ENCODE measurements at regions not wholly inside any gene's neighbourhood (a gene's known extent, or its start where the extent isn't known, plus 50 kb on each side); places are given as distances from the start of the nearest gene placed in this dataset.
"Not testable (repeated sequence)": the region's sequence is repeated elsewhere in the genome, so short reads cannot be mapped to it uniquely, and the experiment has no call there.

GRCh38 chrX:39425124-39425806 is 624.0 kb downstream of the MID1IP1 start:
- no peaks in the 10 kb centered on the region for H3K9me3 ChIP-seq (ENCODE audit: control insufficient read depth, low read length)
- no peaks in the 10 kb centered on the region for H3K27me3 ChIP-seq (replicated peaks; ENCODE audit: control insufficient read depth, insufficient read depth, low read length, poor library complexity, severe bottlenecking)
- DNase-seq, result no peak
- no peak overlapping the region for H3K4me3 ChIP-seq (ENCODE audit: insufficient read depth, low read depth, low read length, poor library complexity, severe bottlenecking)
- no peaks in the 10 kb centered on the region for H3K4me1 ChIP-seq (ENCODE audit: control insufficient read depth, insufficient read depth, low read length, poor library complexity, severe bottlenecking)
- no peaks in the 10 kb centered on the region for H3K36me3 ChIP-seq (ENCODE audit: control insufficient read depth, insufficient read depth, low read length)
- no peak overlapping the region for H3K27ac ChIP-seq (ENCODE audit: insufficient read depth, low read length, poor library complexity, severe bottlenecking)

- no peaks in the 10 kb centered on the region for H3K27me3 ChIP-seq (replicated peaks; ENCODE audit: control insufficient read depth, insufficient read depth, low read length, poor library complexity, severe bottlenecking)
- no peaks in the 10 kb centered on the region for H3K36me3 ChIP-seq (ENCODE audit: control insufficient read depth, insufficient read depth, low read length)
- H3K27ac ChIP-seq (ENCODE audit: insufficient read depth, low read length, poor library complexity, severe bottlenecking), result no peak overlapping the region
- no peaks in the 10 kb centered on the region for H3K9me3 ChIP-seq (ENCODE audit: control insufficient read depth, low read length)
- H3K4me1 ChIP-seq (ENCODE audit: control insufficient read depth, insufficient read depth, low read length, poor library complexity, severe bottlenecking), result no peaks in the 10 kb centered on the region
- no peak overlapping the region for H3K4me3 ChIP-seq (ENCODE audit: insufficient read depth, low read depth, low read length, poor library complexity, severe bottlenecking)
- no peak for DNase-seq
These were observed 624.8 kb downstream of the MID1IP1 start for GRCh38 chrX:39426101-39426500.

GRCh38 chrX:39427492-39427891 is 626.2 kb downstream of the MID1IP1 start:
- Histone ChIP-seq H3K27me3 (replicated peaks; ENCODE audit: control insufficient read depth, insufficient read depth, low read length, poor library complexity, severe bottlenecking) (no peaks in the 10 kb centered on the region), H3K27ac (ENCODE audit: insufficient read depth, low read length, poor library complexity, severe bottlenecking) (no peak overlapping the region), H3K4me1 (ENCODE audit: control insufficient read depth, insufficient read depth, low read length, poor library complexity, severe bottlenecking) (no peaks in the 10 kb centered on the region), H3K9me3 (ENCODE audit: control insufficient read depth, low read length) (no peaks in the 10 kb centered on the region), H3K36me3 (ENCODE audit: control insufficient read depth, insufficient read depth, low read length) (no peaks in the 10 kb centered on the region), H3K4me3 (ENCODE audit: insufficient read depth, low read depth, low read length, poor library complexity, severe bottlenecking) (no peak overlapping the region)
- no peak for DNase-seq

- Histone ChIP-seq H3K27ac (ENCODE audit: insufficient read depth, low read length, poor library complexity, severe bottlenecking) (no peak overlapping the region), H3K9me3 (ENCODE audit: control insufficient read depth, low read length) (no peaks in the 10 kb centered on the region), H3K4me1 (ENCODE audit: control insufficient read depth, insufficient read depth, low read length, poor library complexity, severe bottlenecking) (no peaks in the 10 kb centered on the region), H3K27me3 (replicated peaks; ENCODE audit: control insufficient read depth, insufficient read depth, low read length, poor library complexity, severe bottlenecking) (no peaks in the 10 kb centered on the region), H3K4me3 (ENCODE audit: insufficient read depth, low read depth, low read length, poor library complexity, severe bottlenecking) (no peak overlapping the region), H3K36me3 (ENCODE audit: control insufficient read depth, insufficient read depth, low read length) (no peaks in the 10 kb centered on the region)
- DNase-seq, result no peak
These were observed 626.6 kb downstream of the MID1IP1 start for GRCh38 chrX:39427906-39428305.

- Histone ChIP-seq H3K4me1 (ENCODE audit: control insufficient read depth, insufficient read depth, low read length, poor library complexity, severe bottlenecking) (no peaks in the 10 kb centered on the region), H3K4me3 (ENCODE audit: insufficient read depth, low read depth, low read length, poor library complexity, severe bottlenecking) (no peak overlapping the region), H3K27ac (ENCODE audit: insufficient read depth, low read length, poor library complexity, severe bottlenecking) (no peak overlapping the region), H3K27me3 (replicated peaks; ENCODE audit: control insufficient read depth, insufficient read depth, low read length, poor library complexity, severe bottlenecking) (no peaks in the 10 kb centered on the region), H3K9me3 (ENCODE audit: control insufficient read depth, low read length) (no peaks in the 10 kb centered on the region), H3K36me3 (ENCODE audit: control insufficient read depth, insufficient read depth, low read length) (no peaks in the 10 kb centered on the region)
- no peak for DNase-seq
These were observed 629.3 kb downstream of the MID1IP1 start for GRCh38 chrX:39430551-39430950.

GRCh38 chrX:39431893-39432292 is 630.6 kb downstream of the MID1IP1 start:
- Histone ChIP-seq H3K27ac (ENCODE audit: insufficient read depth, low read length, poor library complexity, severe bottlenecking) (no peak overlapping the region), H3K36me3 (ENCODE audit: control insufficient read depth, insufficient read depth, low read length) (no peaks in the 10 kb centered on the region), H3K9me3 (ENCODE audit: control insufficient read depth, low read length) (no peaks in the 10 kb centered on the region), H3K4me3 (ENCODE audit: insufficient read depth, low read depth, low read length, poor library complexity, severe bottlenecking) (no peak overlapping the region), H3K4me1 (ENCODE audit: control insufficient read depth, insufficient read depth, low read length, poor library complexity, severe bottlenecking) (no peaks in the 10 kb centered on the region), H3K27me3 (replicated peaks; ENCODE audit: control insufficient read depth, insufficient read depth, low read length, poor library complexity, severe bottlenecking) (no peaks in the 10 kb centered on the region)
- DNase-seq, result no peak

GRCh38 chrX:39434671-39435070 is 633.4 kb downstream of the MID1IP1 start:
- not testable (repeated sequence) for H3K9me3 ChIP-seq (ENCODE audit: control insufficient read depth, low read length); H3K4me3 ChIP-seq (ENCODE audit: insufficient read depth, low read depth, low read length, poor library complexity, severe bottlenecking); H3K4me1 ChIP-seq (ENCODE audit: control insufficient read depth, insufficient read depth, low read length, poor library complexity, severe bottlenecking); H3K27me3 ChIP-seq (replicated peaks; ENCODE audit: control insufficient read depth, insufficient read depth, low read length, poor library complexity, severe bottlenecking); H3K27ac ChIP-seq (ENCODE audit: insufficient read depth, low read length, poor library complexity, severe bottlenecking); H3K36me3 ChIP-seq (ENCODE audit: control insufficient read depth, insufficient read depth, low read length); DNase-seq

GRCh38 chrX:39436538-39436937 is 635.3 kb downstream of the MID1IP1 start:
- DNase-seq; H3K36me3 ChIP-seq (ENCODE audit: control insufficient read depth, insufficient read depth, low read length); H3K27me3 ChIP-seq (replicated peaks; ENCODE audit: control insufficient read depth, insufficient read depth, low read length, poor library complexity, severe bottlenecking): not testable (repeated sequence)

GRCh38 chrX:39437670-39438441 is 636.6 kb downstream of the MID1IP1 start:
- no peak for DNase-seq
- H3K4me3 ChIP-seq (ENCODE audit: insufficient read depth, low read depth, low read length, poor library complexity, severe bottlenecking), result no peak overlapping the region
- H3K27ac ChIP-seq (ENCODE audit: insufficient read depth, low read length, poor library complexity, severe bottlenecking), result no peak overlapping the region
- no peaks in the 10 kb centered on the region for H3K4me1 ChIP-seq (ENCODE audit: control insufficient read depth, insufficient read depth, low read length, poor library complexity, severe bottlenecking)
- no peaks in the 10 kb centered on the region for H3K27me3 ChIP-seq (replicated peaks; ENCODE audit: control insufficient read depth, insufficient read depth, low read length, poor library complexity, severe bottlenecking)
- no peaks in the 10 kb centered on the region for H3K9me3 ChIP-seq (ENCODE audit: control insufficient read depth, low read length)
- no peaks in the 10 kb centered on the region for H3K36me3 ChIP-seq (ENCODE audit: control insufficient read depth, insufficient read depth, low read length)

More at GRCh38 chrX:39436538-39436937, 635.3 kb downstream of the MID1IP1 start:
- not testable (repeated sequence) for H3K4me3 ChIP-seq (ENCODE audit: insufficient read depth, low read depth, low read length, poor library complexity, severe bottlenecking); H3K27ac ChIP-seq (ENCODE audit: insufficient read depth, low read length, poor library complexity, severe bottlenecking); H3K4me1 ChIP-seq (ENCODE audit: control insufficient read depth, insufficient read depth, low read length, poor library complexity, severe bottlenecking); H3K9me3 ChIP-seq (ENCODE audit: control insufficient read depth, low read length)
